Uterus (tissue), 2 donors: ENCODE measurements at regions not wholly inside any gene's neighbourhood (a gene's known extent, or its start where the extent isn't known, plus 50 kb on each side); places are given as distances from the start of the nearest gene placed in this dataset.

Experiments
- CTCF ChIP-seq, 4 experiments: fragments of 200-600 bp in 2 of 4; fragments of 450-650 bp in 2 of 4; sonication (generic) in 2 of 4; IDR thresholded peaks; one replicate each; pipeline ENCODE4 v1.5.1; 2016 to 2019; ENCODE audit warnings: antibody characterized with exemption in 4 of 4, mild to moderate bottlenecking in 2 of 4, moderate library complexity in 1 of 4
- POLR2A ChIP-seq, 2 donors: fragments of 450-650 bp; IDR thresholded peaks; one replicate each; pipeline ENCODE4 v1.6.1; 2016; ENCODE audit warnings: antibody characterized with exemption in 2 of 2, mild to moderate bottlenecking in 1 of 2, moderate library complexity in 1 of 2

- no peak for TF ChIP-seq POLR2A (IDR thresholded peaks at IDR 0.05)
- TF ChIP-seq CTCF (IDR thresholded peaks at IDR 0.05) = no peak
Measured at GRCh38 chr4:182163180-182163579, 80.0 kb upstream of the TENM3 start.
